HG03139 (cell line): ENCODE measurements at regions not wholly inside any gene's neighbourhood (a gene's known extent, or its start where the extent isn't known, plus 50 kb on each side); places are given as distances from the start of the nearest gene placed in this dataset.

Experiments
- ATAC-seq: cut with Tn5 transposase; IDR thresholded peaks from one replicate; pipeline ENCODE4 v1.9.1; 2021; ENCODE audit not compliant: unreplicated experiment

- no peak for ATAC-seq
These were observed 90.6 kb upstream of the LRIG3 start for GRCh38 chr12:59010941-59011340.

- ATAC-seq = no peak
These were observed 89.8 kb upstream of the LRIG3 start for GRCh38 chr12:59010118-59010517.

DNA sequence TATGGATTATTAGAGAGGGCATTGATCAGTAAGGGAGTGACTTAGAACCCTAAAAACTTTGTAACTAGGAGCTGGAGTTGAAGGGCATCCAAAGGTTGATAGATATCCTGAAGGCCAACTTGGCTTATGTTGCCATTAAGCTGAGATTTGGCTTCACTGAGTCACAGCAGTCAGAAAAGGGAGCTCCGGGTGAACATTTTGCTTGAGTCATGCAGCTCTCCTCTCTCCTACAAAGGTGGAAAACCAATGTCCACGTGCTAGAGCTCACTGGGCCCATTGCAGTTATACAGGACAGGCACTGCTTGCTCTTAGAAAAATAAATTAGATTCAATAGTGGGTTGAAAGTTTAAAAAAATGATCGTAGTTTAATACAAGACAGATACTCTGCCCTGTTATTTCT is 87.3 kb upstream of the LRIG3 start:
- ATAC-seq = no peak

- ATAC-seq = no peak
These were observed 85.1 kb upstream of the LRIG3 start for GRCh38 chr12:59005193-59005955.

GRCh38 chr12:59004456-59004855 is 84.2 kb upstream of the LRIG3 start:
- ATAC-seq = no peak

DNA sequence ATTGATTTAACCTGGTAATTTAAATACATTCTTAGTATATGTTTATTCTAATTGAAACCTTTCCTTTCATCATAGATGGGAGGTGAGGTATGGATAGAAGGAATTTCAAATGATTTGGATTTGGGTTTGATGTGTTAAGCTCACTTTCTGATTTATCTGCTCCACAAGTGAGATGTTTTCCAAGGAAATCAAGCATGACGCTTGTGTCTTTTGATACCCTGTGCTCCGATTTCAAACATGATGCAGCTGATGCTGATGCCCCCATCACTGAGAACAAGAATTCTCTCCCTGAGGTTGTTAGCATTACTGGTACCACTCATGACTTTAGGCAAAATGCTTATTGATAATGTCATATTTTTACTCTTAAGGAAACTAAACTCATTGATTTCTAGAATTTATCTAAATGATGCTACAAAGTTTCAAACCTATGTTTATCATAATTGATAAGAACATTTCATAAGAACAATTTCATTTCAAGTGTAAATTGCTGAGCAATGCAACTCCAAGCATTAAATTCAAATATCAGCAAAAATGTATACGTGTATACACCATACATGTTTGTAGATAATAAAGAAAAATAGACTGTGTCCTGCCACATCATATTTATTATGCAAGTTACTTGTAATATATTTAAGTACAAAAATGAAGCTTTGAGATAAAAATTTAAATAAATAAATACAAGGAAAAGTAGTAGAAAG is 75.5 kb upstream of the LRIG3 start:
- ATAC-seq = no peak

- ATAC-seq = no peak
These were observed 68.5 kb upstream of the LRIG3 start for GRCh38 chr12:58988643-58989344.

GRCh38 chr12:58981961-58982360 is 61.7 kb upstream of the LRIG3 start:
- no peak for ATAC-seq

GRCh38 chr12:58980768-58981167 is 60.5 kb upstream of the LRIG3 start:
- ATAC-seq = no peak

- ATAC-seq = no peak
These were observed 58.4 kb upstream of the LRIG3 start for GRCh38 chr12:58978717-58979116.

DNA sequence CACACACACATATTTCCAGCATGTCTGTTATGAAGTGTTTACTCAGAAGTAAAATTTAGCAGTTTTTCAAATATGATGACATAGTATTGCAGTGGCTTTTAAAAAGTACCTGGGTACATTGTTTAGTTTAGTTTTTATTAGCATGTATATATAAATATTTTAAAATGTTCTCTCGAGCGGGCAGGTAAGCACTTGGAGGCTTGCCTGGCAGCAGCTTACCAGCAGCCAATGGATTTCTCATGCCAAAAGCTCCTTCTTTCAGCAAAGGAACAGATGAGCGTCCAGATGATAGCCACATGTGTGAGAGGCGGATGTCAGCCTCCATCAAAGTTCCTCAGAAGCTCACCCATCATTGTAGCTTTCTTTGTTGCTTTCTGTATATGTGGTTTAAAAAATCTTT is 57.2 kb upstream of the LRIG3 start:
- no peak for ATAC-seq

DNA sequence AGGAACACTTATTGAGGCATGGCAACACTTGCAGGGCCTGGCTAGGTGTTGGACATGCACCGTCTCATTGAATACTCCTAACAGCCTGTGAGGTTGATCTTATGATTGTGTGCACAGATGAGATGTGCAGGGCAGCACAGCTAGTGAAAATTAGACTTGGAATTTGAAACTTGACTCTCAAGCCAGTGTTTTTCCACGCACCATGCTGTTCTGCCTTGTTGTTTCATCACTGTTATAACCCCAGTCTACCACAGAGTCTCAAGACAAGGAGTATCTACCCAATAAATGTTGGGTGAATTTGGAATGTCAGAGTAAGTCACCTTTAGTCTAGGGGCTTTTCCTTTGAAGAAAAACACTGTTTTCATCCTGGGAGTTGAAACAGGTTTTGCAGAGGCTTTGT is 55.8 kb upstream of the LRIG3 start:
- no peak for ATAC-seq
